ENCODE measurements at regions not wholly inside any gene's neighbourhood (a gene's known extent, or its start where the extent isn't known, plus 50 kb on each side); places are given as distances from the start of the nearest gene placed in this dataset.

DNA sequence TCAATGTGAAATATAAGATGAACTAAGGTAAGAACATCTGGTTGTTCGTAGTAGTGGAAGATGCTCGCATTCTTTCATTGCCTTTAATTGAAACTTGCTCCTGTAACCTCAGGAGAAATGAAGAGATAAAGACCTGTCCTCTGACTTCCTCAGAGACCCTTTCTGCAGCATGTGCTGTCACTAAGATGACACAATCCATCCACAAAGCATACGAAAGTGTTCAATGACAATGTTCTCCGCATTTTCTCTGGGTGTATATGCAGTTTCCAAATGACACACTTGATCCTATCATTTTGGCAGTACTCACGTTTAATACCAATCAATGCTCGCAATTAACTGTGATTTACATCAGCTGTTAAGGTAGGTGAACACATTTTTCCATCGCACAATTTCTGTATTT is 65.8 kb downstream of the PRL start:
- TF ChIP-seq, protein P1, sequence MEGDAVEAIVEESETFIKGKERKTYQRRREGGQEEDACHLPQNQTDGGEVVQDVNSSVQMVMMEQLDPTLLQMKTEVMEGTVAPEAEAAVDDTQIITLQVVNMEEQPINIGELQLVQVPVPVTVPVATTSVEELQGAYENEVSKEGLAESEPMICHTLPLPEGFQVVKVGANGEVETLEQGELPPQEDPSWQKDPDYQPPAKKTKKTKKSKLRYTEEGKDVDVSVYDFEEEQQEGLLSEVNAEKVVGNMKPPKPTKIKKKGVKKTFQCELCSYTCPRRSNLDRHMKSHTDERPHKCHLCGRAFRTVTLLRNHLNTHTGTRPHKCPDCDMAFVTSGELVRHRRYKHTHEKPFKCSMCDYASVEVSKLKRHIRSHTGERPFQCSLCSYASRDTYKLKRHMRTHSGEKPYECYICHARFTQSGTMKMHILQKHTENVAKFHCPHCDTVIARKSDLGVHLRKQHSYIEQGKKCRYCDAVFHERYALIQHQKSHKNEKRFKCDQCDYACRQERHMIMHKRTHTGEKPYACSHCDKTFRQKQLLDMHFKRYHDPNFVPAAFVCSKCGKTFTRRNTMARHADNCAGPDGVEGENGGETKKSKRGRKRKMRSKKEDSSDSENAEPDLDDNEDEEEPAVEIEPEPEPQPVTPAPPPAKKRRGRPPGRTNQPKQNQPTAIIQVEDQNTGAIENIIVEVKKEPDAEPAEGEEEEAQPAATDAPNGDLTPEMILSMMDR (conservative IDR thresholded peaks at IDR 0.05; ENCODE audit: low read length): no peak
- TF ChIP-seq EZH2phosphoT487 (IDR thresholded peaks at IDR 0.05; ENCODE audit: borderline replicate concordance, low read depth, low read length): no peak
